ENCODE measurements at regions not wholly inside any gene's neighbourhood (a gene's known extent, or its start where the extent isn't known, plus 50 kb on each side); places are given as distances from the start of the nearest gene placed in this dataset.

DNA sequence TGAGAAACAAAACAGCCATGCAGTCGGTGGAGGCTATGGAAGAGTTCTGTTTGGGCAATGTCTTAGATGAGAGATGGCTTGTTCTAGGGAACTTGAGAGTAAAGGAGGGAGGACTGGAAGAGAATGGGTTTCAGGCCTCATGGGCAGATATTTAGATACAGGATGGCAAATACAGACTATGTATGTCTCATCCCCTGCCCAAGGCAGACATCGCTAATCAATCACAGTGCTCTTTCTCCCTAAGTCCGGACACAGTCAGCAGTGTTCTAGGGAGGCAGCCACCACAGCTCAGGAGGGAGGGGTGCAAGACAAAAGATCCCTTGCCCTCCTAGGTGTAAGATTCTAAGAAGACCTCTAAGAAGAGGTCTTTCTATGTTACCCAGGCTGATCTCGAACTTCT is 159.3 kb upstream of the TLE3 start:
- H3K4me1 Mint-ChIP-seq (ENCODE audit: unreplicated experiment), result peaks cover 37% of the 10 kb centered on the region
- no peak overlapping the region for H3K27ac Mint-ChIP-seq
- no peak overlapping the region for H3K4me3 Mint-ChIP-seq
- H3K9me3 Mint-ChIP-seq, result no peaks in the 10 kb centered on the region
- H3K27me3 Mint-ChIP-seq, result peaks cover 21% of the 10 kb centered on the region
- H3K36me3 Mint-ChIP-seq, result no peaks in the 10 kb centered on the region
- no peak for DNase-seq (ENCODE audit: extremely low spot score, unreplicated experiment)
- TF ChIP-seq, protein P1, sequence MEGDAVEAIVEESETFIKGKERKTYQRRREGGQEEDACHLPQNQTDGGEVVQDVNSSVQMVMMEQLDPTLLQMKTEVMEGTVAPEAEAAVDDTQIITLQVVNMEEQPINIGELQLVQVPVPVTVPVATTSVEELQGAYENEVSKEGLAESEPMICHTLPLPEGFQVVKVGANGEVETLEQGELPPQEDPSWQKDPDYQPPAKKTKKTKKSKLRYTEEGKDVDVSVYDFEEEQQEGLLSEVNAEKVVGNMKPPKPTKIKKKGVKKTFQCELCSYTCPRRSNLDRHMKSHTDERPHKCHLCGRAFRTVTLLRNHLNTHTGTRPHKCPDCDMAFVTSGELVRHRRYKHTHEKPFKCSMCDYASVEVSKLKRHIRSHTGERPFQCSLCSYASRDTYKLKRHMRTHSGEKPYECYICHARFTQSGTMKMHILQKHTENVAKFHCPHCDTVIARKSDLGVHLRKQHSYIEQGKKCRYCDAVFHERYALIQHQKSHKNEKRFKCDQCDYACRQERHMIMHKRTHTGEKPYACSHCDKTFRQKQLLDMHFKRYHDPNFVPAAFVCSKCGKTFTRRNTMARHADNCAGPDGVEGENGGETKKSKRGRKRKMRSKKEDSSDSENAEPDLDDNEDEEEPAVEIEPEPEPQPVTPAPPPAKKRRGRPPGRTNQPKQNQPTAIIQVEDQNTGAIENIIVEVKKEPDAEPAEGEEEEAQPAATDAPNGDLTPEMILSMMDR (conservative IDR thresholded peaks at IDR 0.05), result no peak

DNA sequence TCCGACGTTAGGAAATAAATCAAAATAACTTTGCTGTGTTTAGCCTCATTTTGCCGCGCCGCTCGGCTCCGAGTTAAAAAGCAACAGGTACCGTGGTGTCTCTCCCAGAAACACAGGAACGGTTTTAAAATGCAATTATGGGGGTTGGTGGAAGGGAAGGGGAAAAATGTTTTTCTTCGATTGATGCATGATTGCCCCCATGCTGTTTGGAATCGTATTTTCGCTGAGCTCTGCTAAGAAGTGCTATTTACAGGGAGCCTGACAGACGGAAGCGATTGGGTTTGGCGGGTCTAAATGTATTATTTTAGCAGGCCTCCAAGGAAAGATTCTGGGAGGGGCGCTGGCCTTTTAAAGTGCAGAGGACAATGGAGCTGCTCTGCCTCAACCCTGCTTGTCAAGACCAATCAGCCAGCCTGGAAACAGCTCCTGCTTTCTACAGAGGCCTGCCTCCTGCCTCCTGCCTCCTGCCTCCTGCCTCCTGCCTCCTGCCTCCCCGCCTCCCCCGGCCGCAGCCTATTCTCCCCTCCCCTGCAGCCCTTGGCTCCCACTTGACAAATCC is 156.7 kb upstream of the TLE3 start:
- TF ChIP-seq, protein P1 (conservative IDR thresholded peaks at IDR 0.05), result no peak
- H3K27me3 Mint-ChIP-seq, result peaks cover 12% of the 10 kb centered on the region
- H3K27ac Mint-ChIP-seq, result no peak overlapping the region
- H3K4me3 Mint-ChIP-seq, result peak overlapping the region; percentile 7
- H3K9me3 Mint-ChIP-seq, result no peaks in the 10 kb centered on the region
- DNase-seq (ENCODE audit: extremely low spot score, unreplicated experiment), result no peak
- H3K36me3 Mint-ChIP-seq, result no peaks in the 10 kb centered on the region
- peaks cover 54% of the 10 kb centered on the region for H3K4me1 Mint-ChIP-seq (ENCODE audit: unreplicated experiment)

DNA sequence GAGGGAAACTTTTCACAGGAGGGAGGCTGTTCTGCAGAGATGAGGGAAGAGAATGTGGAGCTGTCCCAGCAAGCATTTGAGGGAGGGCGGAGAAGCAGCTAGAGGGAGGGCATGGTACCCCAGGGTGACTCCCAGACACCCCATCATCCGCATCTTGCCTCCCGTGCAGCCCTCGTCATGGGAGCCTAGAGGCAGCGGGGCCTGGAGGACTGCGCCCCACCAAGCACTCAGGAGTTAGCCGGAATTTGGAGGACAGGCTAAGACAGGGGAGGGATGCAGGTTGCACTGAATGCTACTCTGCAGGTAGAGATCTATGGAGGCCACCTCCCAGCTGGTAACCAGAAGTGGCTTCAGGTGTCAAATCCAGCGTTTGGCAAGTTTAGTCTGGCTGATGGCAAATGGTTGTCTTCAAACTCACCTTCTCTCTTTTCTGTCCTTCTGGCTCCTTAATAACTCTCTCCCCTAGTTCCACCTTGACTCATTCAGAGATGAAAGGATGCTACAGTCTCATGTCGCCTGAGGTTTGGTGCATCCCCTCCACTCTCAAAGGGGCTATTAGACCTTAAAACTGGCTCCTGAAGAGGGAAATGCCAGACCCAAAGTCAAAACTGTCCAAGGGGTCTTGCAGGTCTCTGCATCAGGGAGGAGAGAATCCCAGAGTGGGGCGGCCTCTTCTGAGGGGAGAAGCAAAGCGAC is 155.9 kb upstream of the TLE3 start:
- H3K27me3 Mint-ChIP-seq, result peaks cover 12% of the 10 kb centered on the region
- peaks cover 50% of the 10 kb centered on the region for H3K4me1 Mint-ChIP-seq (ENCODE audit: unreplicated experiment)
- H3K36me3 Mint-ChIP-seq, result no peaks in the 10 kb centered on the region
- no peak overlapping the region for H3K4me3 Mint-ChIP-seq
- no peaks in the 10 kb centered on the region for H3K9me3 Mint-ChIP-seq
- H3K27ac Mint-ChIP-seq, result no peak overlapping the region
- TF ChIP-seq, protein P1 (conservative IDR thresholded peaks at IDR 0.05), result no peak
- DNase-seq (ENCODE audit: extremely low spot score, unreplicated experiment), result no peak

DNA sequence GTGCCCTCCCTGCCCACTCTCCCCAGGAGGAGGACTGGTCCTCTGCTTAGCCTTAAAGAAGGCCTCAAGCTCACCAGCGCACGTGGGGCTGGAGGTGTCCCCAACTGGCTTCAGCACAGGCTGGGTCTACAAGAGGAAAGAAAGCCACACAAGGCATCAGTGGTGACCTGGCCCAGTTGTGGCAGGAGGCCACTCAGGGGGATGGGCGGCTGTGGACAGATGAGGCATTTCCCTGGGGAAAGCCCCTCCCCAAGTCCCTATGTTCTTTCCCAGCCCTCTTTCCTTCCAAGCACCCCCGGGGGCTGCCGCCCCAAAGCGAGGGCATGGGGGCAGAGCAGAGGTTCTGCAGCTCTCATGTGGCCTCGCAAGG is 155.2 kb upstream of the TLE3 start:
- no peak overlapping the region for H3K27ac Mint-ChIP-seq
- H3K4me1 Mint-ChIP-seq (ENCODE audit: unreplicated experiment), result peaks cover 55% of the 10 kb centered on the region
- H3K9me3 Mint-ChIP-seq, result no peaks in the 10 kb centered on the region
- TF ChIP-seq, protein P1 (conservative IDR thresholded peaks at IDR 0.05), result no peak
- DNase-seq (ENCODE audit: extremely low spot score, unreplicated experiment), result no peak
- H3K27me3 Mint-ChIP-seq, result peaks cover 12% of the 10 kb centered on the region
- no peak overlapping the region for H3K4me3 Mint-ChIP-seq
- no peaks in the 10 kb centered on the region for H3K36me3 Mint-ChIP-seq

DNA sequence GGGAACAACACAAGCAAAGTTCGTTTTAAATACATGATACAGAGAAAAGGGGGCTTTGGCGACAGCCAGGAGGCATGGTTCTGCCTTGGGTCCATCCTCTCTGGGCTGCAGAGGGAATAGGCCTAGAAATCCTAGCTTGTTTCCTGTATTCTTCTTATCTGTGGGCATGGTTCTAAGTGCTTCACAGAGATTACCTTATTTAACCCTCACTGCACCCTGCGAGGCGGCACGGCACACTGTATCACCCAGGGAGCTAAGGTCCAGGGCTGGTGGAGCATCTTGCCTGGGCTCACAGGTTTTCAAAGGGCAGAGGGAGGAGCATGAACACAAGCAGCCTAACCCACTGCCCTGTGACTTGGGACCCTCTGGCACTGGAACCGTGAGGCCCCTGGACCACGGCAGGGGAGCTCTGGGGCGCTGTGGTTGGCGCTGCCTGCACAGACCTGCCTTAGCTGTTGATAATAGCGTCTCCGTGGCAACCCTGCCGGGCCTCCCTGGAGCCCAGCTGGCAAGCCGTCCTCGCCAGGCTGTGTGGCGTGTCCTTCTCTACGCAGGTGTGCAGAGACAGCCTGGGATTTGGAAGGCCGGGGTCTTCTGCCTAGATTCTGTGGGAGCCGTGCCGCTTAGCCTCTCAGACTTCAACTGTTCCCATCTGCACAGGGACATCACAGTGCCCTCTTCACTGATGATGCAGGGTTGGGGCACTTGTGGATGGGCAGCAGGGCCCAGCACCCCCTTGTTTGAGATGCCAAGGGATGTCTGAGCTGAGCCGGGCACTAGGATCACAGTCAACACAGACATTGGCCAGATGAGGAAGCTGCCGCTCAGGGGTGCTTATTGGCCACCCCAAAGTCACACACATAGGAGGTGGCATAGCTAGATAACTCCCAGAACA is 154.6 kb upstream of the TLE3 start:
- TF ChIP-seq, protein P1 (conservative IDR thresholded peaks at IDR 0.05), result no peak
- Mint-ChIP-seq H3K4me3 (no peak overlapping the region), H3K27ac (peak overlapping the region; percentile 30), H3K36me3 (no peaks in the 10 kb centered on the region), H3K4me1 (ENCODE audit: unreplicated experiment) (peaks cover 55% of the 10 kb centered on the region), H3K9me3 (no peaks in the 10 kb centered on the region), H3K27me3 (peaks cover 12% of the 10 kb centered on the region)
- no peak for DNase-seq (ENCODE audit: extremely low spot score, unreplicated experiment)
